H1 (cell line): ENCODE measurements at regions not wholly inside any gene's neighbourhood (a gene's known extent, or its start where the extent isn't known, plus 50 kb on each side); places are given as distances from the start of the nearest gene placed in this dataset.

ENCODE experiments used
- CHD1 ChIP-seq: IDR thresholded peaks from 2 replicates; pipeline ENCODE4 v1.6.1; 2012; ENCODE audit warnings: low read depth, low read length, improper control_type of control experiment
- CHD7 ChIP-seq: fragments of 300-600 bp; sonication (generic); IDR thresholded peaks from 2 replicates; pipeline ENCODE4 v1.7.1; 2012; ENCODE audit warnings: low read length, moderate library complexity, mild to moderate bottlenecking, inconsistent platforms; ENCODE audit not compliant: insufficient replicate concordance
- SP2 ChIP-seq: IDR thresholded peaks from 2 replicates; pipeline ENCODE4 v1.6.1; 2012; ENCODE audit warnings: mild to moderate bottlenecking, low read length, inconsistent platforms
- TF ChIP-seq, protein P1 (sequence below): IDR thresholded peaks from 2 replicates; pipeline ENCODE4 v1.6.1; 2012; ENCODE audit warnings: inconsistent platforms

- TF ChIP-seq CHD7 (no peak), SP2 (no peak), CHD1 (no peak)
- TF ChIP-seq, protein P1, sequence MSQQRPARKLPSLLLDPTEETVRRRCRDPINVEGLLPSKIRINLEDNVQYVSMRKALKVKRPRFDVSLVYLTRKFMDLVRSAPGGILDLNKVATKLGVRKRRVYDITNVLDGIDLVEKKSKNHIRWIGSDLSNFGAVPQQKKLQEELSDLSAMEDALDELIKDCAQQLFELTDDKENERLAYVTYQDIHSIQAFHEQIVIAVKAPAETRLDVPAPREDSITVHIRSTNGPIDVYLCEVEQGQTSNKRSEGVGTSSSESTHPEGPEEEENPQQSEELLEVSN = no peak
Measured at GRCh38 chr11:111120161-111120560, 125.4 kb upstream of the POU2AF2 start (continued).
